Panc1 (cell line): ENCODE measurements at regions not wholly inside any gene's neighbourhood (a gene's known extent, or its start where the extent isn't known, plus 50 kb on each side); places are given as distances from the start of the nearest gene placed in this dataset.
"Not testable (repeated sequence)": the region's sequence is repeated elsewhere in the genome, so short reads cannot be mapped to it uniquely, and the experiment has no call there.

Experiments used
- ATAC-seq: fragments of 200-7000 bp; cut with Tn5 transposase; 2 replicates; pipeline ENCODE4 v1.9.1; 2020; ENCODE audit warnings: mild to moderate bottlenecking, moderate library complexity
- BruUV-seq: library from RNA; stranded (reverse); fragments of 400-500 nt; replicated peaks from 2 replicates; lab custom pipeline; 2021; lab: Mats Ljungman, UMichigan
- CTCF ChIA-PET: fragments of 300-600 bp; sonication (Branson Sonifier 250); formaldehyde crosslinking; loops from one replicate; lab custom pipeline; 2022; ENCODE audit warnings: antibody characterized with exemption; lab: Charles Lee
- POLR2A ChIA-PET: fragments of 300-600 bp; sonication (Branson Sonifier 250); formaldehyde crosslinking; loops from one replicate; lab custom pipeline; 2022; ENCODE audit warnings: antibody characterized with exemption; lab: Charles Lee
- DNase-seq: peaks from one replicate; pipeline ENCODE4 v3.0.0-alpha.2; 2010; ENCODE audit warnings: low read depth, low spot score
- H3K27ac ChIP-seq: 2 replicates; pipeline ENCODE4 v1.5.1; 2011; ENCODE audit warnings: mild to moderate bottlenecking, low read length, inconsistent platforms
- H3K27me3 ChIP-seq: fragments of 200-500 bp; sonication (Bioruptor generic); 2 replicates; pipeline ENCODE4 v1.6.0; 2014; ENCODE audit warnings: low read length, inconsistent platforms; ENCODE audit not compliant: control insufficient read depth, insufficient read depth
- H3K36me3 ChIP-seq: fragments of 200-500 bp; sonication (Bioruptor generic); 2 replicates; pipeline ENCODE4 v1.5.1; 2014; ENCODE audit warnings: inconsistent platforms, mild to moderate bottlenecking, low read length, moderate library complexity; ENCODE audit not compliant: control insufficient read depth, insufficient read depth
- H3K4me1 ChIP-seq: 2 replicates; pipeline ENCODE4 v1.5.1; 2011; ENCODE audit warnings: inconsistent platforms, mild to moderate bottlenecking, low read length, moderate library complexity; ENCODE audit not compliant: control insufficient read depth, insufficient read depth
- H3K4me3 ChIP-seq, 2 experiments: 2 replicates each; pipeline ENCODE4 v1.5.1; 2011 to 2012; ENCODE audit warnings: low read depth in 2 of 2, low read length in 2 of 2, mild to moderate bottlenecking in 2 of 2, inconsistent platforms in 1 of 2, moderate library complexity in 1 of 2
- H3K9me3 ChIP-seq: fragments of 200-500 bp; sonication (Bioruptor generic); 2 replicates; pipeline ENCODE4 v1.5.1; 2014; ENCODE audit warnings: low read depth, mild to moderate bottlenecking, inconsistent platforms, low read length, moderate library complexity; ENCODE audit not compliant: control insufficient read depth, insufficient read depth
- POLR2AphosphoS5 ChIP-seq: IDR thresholded peaks from 2 replicates; pipeline ENCODE4 v1.6.1; 2012; ENCODE audit warnings: mild to moderate bottlenecking, low read depth, low read length, moderate library complexity
- REST ChIP-seq, 2 experiments: IDR thresholded peaks; 2 replicates each; pipeline ENCODE4 v1.6.1; 2011 to 2012; ENCODE audit warnings: low read depth in 2 of 2, control low read depth in 1 of 2, low read length in 1 of 2, mild to moderate bottlenecking in 1 of 2, moderate library complexity in 1 of 2; ENCODE audit not compliant: insufficient read depth in 1 of 2
- SIN3A ChIP-seq: IDR thresholded peaks from 2 replicates; pipeline ENCODE4 v1.6.1; 2012; ENCODE audit warnings: low read depth, mild to moderate bottlenecking, low read length, moderate library complexity, borderline replicate concordance; ENCODE audit not compliant: insufficient read depth
- TCF7L2 ChIP-seq: IDR thresholded peaks from 2 replicates; pipeline ENCODE4 v1.6.1; 2011; ENCODE audit warnings: mild to moderate bottlenecking, low read depth, low read length, inconsistent platforms
- in situ Hi-C: cut with HindIII; loops from 2 replicates; pipeline ENCODE4 v1.10.0; 2016; ENCODE audit warnings: low sequenced_read_pairs, low pct_unique_long_range_greater_than_20kb
- intact Hi-C: fragments of 100-400 bp; cut with micrococcal nuclease; formaldehyde crosslinking; loops from one replicate; pipeline ENCODE4 v1.10.0; 2022; ENCODE audit not compliant: unreplicated experiment
- TF ChIP-seq, protein P1 (sequence below): fragments of 450-650 bp; IDR thresholded peaks from 2 replicates; pipeline ENCODE4 v1.5.1; 2017; ENCODE audit warnings: mild to moderate bottlenecking

GRCh38 chr13:70222926-70223325, 114.7 kb upstream of the KLHL1 start:
- Histone ChIP-seq H3K27me3 (no peaks in the 10 kb centered on the region), H3K4me3 (no peak overlapping the region), H3K9me3 (no peaks in the 10 kb centered on the region), H3K36me3 (no peaks in the 10 kb centered on the region), H3K27ac (no peak overlapping the region), H3K4me1 (no peaks in the 10 kb centered on the region)
- POLR2A ChIA-PET, result no interaction called here
- ATAC-seq, result no peak
- CTCF ChIA-PET, result no interaction called here
- intact Hi-C loops, result no loop called here
- BruUV-seq, result no TSS peak
- TF ChIP-seq SIN3A, result no peak
- no peak for TF ChIP-seq TCF7L2
- TF ChIP-seq POLR2AphosphoS5, result no peak
- TF ChIP-seq, protein P1, sequence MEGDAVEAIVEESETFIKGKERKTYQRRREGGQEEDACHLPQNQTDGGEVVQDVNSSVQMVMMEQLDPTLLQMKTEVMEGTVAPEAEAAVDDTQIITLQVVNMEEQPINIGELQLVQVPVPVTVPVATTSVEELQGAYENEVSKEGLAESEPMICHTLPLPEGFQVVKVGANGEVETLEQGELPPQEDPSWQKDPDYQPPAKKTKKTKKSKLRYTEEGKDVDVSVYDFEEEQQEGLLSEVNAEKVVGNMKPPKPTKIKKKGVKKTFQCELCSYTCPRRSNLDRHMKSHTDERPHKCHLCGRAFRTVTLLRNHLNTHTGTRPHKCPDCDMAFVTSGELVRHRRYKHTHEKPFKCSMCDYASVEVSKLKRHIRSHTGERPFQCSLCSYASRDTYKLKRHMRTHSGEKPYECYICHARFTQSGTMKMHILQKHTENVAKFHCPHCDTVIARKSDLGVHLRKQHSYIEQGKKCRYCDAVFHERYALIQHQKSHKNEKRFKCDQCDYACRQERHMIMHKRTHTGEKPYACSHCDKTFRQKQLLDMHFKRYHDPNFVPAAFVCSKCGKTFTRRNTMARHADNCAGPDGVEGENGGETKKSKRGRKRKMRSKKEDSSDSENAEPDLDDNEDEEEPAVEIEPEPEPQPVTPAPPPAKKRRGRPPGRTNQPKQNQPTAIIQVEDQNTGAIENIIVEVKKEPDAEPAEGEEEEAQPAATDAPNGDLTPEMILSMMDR, result no peak
- TF ChIP-seq REST (IDR thresholded peaks at IDR 0.05; ENCODE audit: insufficient read depth in 1 of 2, low read depth in 2 of 2, low read length in 1 of 2), result no peak
- DNase-seq, result no peak
- in situ Hi-C loops, result no loop called here

DNA sequence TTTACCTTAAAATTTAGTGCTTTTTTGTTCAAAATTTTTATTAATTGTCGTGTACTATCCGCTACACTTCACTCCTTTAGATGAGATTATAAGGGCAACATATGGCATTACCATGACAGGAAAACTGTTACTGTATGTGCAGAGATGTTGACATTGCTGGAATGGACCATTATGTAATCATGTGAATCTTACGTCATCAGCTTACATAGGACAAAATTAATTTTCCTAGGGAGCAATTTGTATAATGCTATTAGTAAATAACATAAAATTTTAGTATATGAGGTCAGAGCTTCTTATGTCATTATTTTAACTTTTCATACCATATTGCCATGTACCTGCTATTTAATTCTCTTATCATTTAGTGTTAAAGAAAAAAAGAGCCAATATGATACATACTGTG, 110.4 kb upstream of the KLHL1 start:
- ATAC-seq, result no peak
- CTCF ChIA-PET, result no interaction called here
- Histone ChIP-seq H3K4me3 (no peak overlapping the region), H3K9me3 (no peaks in the 10 kb centered on the region), H3K27me3 (no peaks in the 10 kb centered on the region), H3K36me3 (no peaks in the 10 kb centered on the region), H3K4me1 (no peaks in the 10 kb centered on the region), H3K27ac (no peak overlapping the region)
- in situ Hi-C loops, result no loop called here
- intact Hi-C loops, result no loop called here
- TF ChIP-seq POLR2AphosphoS5 (no peak), TCF7L2 (no peak), REST (IDR thresholded peaks at IDR 0.05; ENCODE audit: insufficient read depth in 1 of 2, low read depth in 2 of 2, low read length in 1 of 2) (no peak), SIN3A (no peak)
- TF ChIP-seq, protein P1, result no peak
- DNase-seq, result no peak
- BruUV-seq, result no TSS peak
- POLR2A ChIA-PET, result no interaction called here

- BruUV-seq, CTCF ChIA-PET, ATAC-seq, POLR2A ChIA-PET, H3K4me1 ChIP-seq, DNase-seq, H3K9me3 ChIP-seq, H3K36me3 ChIP-seq, H3K4me3 ChIP-seq, H3K27ac ChIP-seq, intact Hi-C loops, H3K27me3 ChIP-seq, in situ Hi-C loops: not testable (repeated sequence)
These were observed 100.7 kb upstream of the KLHL1 start for GRCh38 chr13:70208968-70209367.
